DMS153 (cell line): ENCODE measurements at regions not wholly inside any gene's neighbourhood (a gene's known extent, or its start where the extent isn't known, plus 50 kb on each side); places are given as distances from the start of the nearest gene placed in this dataset.
"Not testable (repeated sequence)": the region's sequence is repeated elsewhere in the genome, so short reads cannot be mapped to it uniquely, and the experiment has no call there.

Experiments
- DNase-seq: peaks from one replicate; lab custom pipeline; 2025; lab: John Stamatoyannopoulos, UW

DNA sequence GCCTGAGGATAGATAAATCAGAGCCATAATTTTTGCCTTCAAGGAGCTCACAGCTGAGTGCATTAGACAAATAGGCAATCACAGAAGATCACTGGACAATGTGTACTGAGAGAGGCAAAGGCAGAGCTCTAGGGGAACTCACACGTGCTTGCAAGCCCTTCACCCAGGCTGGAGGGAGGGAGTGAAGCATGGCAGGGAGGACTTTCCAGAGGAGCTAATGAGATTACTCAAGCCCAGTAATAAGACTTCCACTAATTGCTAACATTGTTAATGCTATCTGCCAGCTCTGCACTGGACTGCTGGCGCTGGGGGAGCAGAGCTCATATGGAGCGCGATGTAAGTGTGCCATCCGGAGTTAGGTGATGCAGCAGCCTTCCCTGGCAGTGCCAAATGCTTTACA, 408.4 kb downstream of the NTRK2 start:
- DNase-seq = no peak

DNA sequence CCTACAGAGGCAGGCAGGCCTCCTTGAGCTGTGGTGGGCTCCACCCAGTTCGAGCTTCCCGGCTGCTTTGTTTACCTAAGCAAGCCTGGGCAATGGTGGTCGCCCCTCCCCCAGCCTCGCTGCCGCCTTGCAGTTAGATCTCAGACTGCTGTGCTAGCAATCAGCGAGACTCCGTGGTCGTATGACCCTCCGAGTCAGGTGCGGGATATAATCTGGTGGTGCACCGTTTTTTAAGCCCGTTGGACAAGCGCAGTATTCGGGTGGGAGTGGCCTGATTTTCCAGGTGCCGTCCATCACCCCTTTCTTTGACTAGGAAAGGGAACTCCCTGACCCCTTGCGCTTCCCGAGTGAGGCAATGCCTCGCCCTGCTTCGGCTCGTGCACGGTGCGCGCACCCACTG, 407.6 kb downstream of the NTRK2 start:
- not testable (repeated sequence) for DNase-seq
